IPS-11a (cell line): ENCODE measurements at regions not wholly inside any gene's neighbourhood (a gene's known extent, or its start where the extent isn't known, plus 50 kb on each side); places are given as distances from the start of the nearest gene placed in this dataset.

Experiments
- H3K4me3 ChIP-seq: one replicate; pipeline ENCODE4 v1.5.1; 2013; ENCODE audit warnings: low read depth, low read length, control low read depth

GRCh38 chr10:27451054-27451453, 53.0 kb upstream of the RAB18 start:
- no peak overlapping the region for H3K4me3 ChIP-seq

- H3K4me3 ChIP-seq = no peak overlapping the region
Observed at GRCh38 chr10:27450225-27450624, 53.9 kb upstream of the RAB18 start.

GRCh38 chr10:27449571-27449970, 54.5 kb upstream of the RAB18 start:
- no peak overlapping the region for H3K4me3 ChIP-seq

- H3K4me3 ChIP-seq = no peak overlapping the region
Observed at GRCh38 chr10:27448921-27449320, 55.2 kb upstream of the RAB18 start.

GRCh38 chr10:27447540-27447939, 56.6 kb upstream of the RAB18 start:
- no peak overlapping the region for H3K4me3 ChIP-seq

GRCh38 chr10:27446091-27446918, 57.8 kb upstream of the RAB18 start:
- no peak overlapping the region for H3K4me3 ChIP-seq

GRCh38 chr10:27445070-27445469, 59.0 kb upstream of the RAB18 start:
- H3K4me3 ChIP-seq = no peak overlapping the region

GRCh38 chr10:27440478-27440877, 63.6 kb upstream of the RAB18 start:
- H3K4me3 ChIP-seq = no peak overlapping the region

GRCh38 chr10:27440021-27440420, 64.1 kb upstream of the RAB18 start:
- no peak overlapping the region for H3K4me3 ChIP-seq

- no peak overlapping the region for H3K4me3 ChIP-seq
Observed at GRCh38 chr10:27439101-27439500, 65.0 kb upstream of the RAB18 start.

GRCh38 chr10:27437775-27438174, 66.3 kb upstream of the RAB18 start:
- no peak overlapping the region for H3K4me3 ChIP-seq

- no peak overlapping the region for H3K4me3 ChIP-seq
Observed at GRCh38 chr10:27436710-27437109, 67.4 kb upstream of the RAB18 start.

- no peak overlapping the region for H3K4me3 ChIP-seq
Observed at GRCh38 chr10:27433976-27434375, 70.1 kb upstream of the RAB18 start.

- no peak overlapping the region for H3K4me3 ChIP-seq
Observed at GRCh38 chr10:27426948-27427467, 77.1 kb upstream of the RAB18 start.

GRCh38 chr10:27413831-27414348, 90.2 kb upstream of the RAB18 start:
- no peak overlapping the region for H3K4me3 ChIP-seq

GRCh38 chr10:27413387-27413786, 90.7 kb upstream of the RAB18 start:
- no peak overlapping the region for H3K4me3 ChIP-seq

- no peak overlapping the region for H3K4me3 ChIP-seq
Observed at GRCh38 chr10:27410153-27410552, 94.0 kb upstream of the RAB18 start.

GRCh38 chr10:27407271-27407670, 96.8 kb upstream of the RAB18 start:
- no peak overlapping the region for H3K4me3 ChIP-seq

- no peak overlapping the region for H3K4me3 ChIP-seq
Observed at GRCh38 chr10:27399871-27400270, 104.2 kb upstream of the RAB18 start.

GRCh38 chr10:27393961-27394360, 110.1 kb upstream of the RAB18 start:
- H3K4me3 ChIP-seq = no peak overlapping the region

GRCh38 chr10:27392606-27393005, 111.5 kb upstream of the RAB18 start:
- H3K4me3 ChIP-seq = no peak overlapping the region

- H3K4me3 ChIP-seq = no peak overlapping the region
Observed at GRCh38 chr10:27391916-27392315, 112.2 kb upstream of the RAB18 start.

- H3K4me3 ChIP-seq = no peak overlapping the region
Observed at GRCh38 chr10:27391325-27391724, 112.8 kb upstream of the RAB18 start.
